OCI-LY7 (cell line): ENCODE measurements at regions not wholly inside any gene's neighbourhood (a gene's known extent, or its start where the extent isn't known, plus 50 kb on each side); places are given as distances from the start of the nearest gene placed in this dataset.

Experiments
- BruUV-seq: library from RNA; stranded (reverse); fragments of 400-500 nt; replicated peaks from 2 replicates; lab custom pipeline; 2021; lab: Mats Ljungman, UMichigan
- CTCF ChIA-PET: fragments of 300-600 bp; sonication (Branson Sonifier 250); formaldehyde crosslinking; loops from one replicate; lab custom pipeline; 2022; ENCODE audit warnings: antibody characterized with exemption; ENCODE audit not compliant: unreplicated experiment; lab: Charles Lee
- POLR2A ChIA-PET: fragments of 300-600 bp; sonication (Branson Sonifier 250); formaldehyde crosslinking; loops from one replicate; lab custom pipeline; 2022; ENCODE audit warnings: antibody characterized with exemption; lab: Charles Lee
- DNase-seq: peaks from one replicate; pipeline ENCODE4 v3.0.0-alpha.2; 2015; ENCODE audit warnings: low spot score
- H2AFZ ChIP-seq: fragments of 200-600 bp; sonication (generic), shearing (Covaris generic); 2 replicates; pipeline ENCODE4 v1.6.1; 2014; ENCODE audit warnings: mild to moderate bottlenecking, antibody characterized with exemption, low read length, moderate library complexity
- H3K27ac ChIP-seq: fragments of 200-600 bp; sonication (generic); 2 replicates; pipeline ENCODE4 v1.5.1; 2014; ENCODE audit warnings: mixed run types, low read depth, mild to moderate bottlenecking, moderate library complexity, low read length, inconsistent platforms; ENCODE audit not compliant: poor library complexity, severe bottlenecking
- H3K36me3 ChIP-seq: fragments of 200-600 bp; sonication (generic); 2 replicates; pipeline ENCODE4 v1.6.1; 2014; ENCODE audit warnings: mild to moderate bottlenecking, antibody characterized with exemption, low read length, moderate library complexity, mixed read lengths; ENCODE audit not compliant: insufficient read depth
- H3K4me1 ChIP-seq: fragments of 200-600 bp; sonication (generic); 2 replicates; pipeline ENCODE4 v1.5.1; 2014; ENCODE audit warnings: mild to moderate bottlenecking, low read length; ENCODE audit not compliant: insufficient read depth, poor library complexity, severe bottlenecking
- H3K4me2 ChIP-seq: fragments of 200-600 bp; sonication (generic); 2 replicates; pipeline ENCODE4 v1.6.1; 2014; ENCODE audit warnings: mild to moderate bottlenecking, low read length
- H3K4me3 ChIP-seq: fragments of 200-600 bp; sonication (generic); 2 replicates; pipeline ENCODE4 v1.5.1; 2014; ENCODE audit warnings: mild to moderate bottlenecking, low read depth, low read length; ENCODE audit not compliant: poor library complexity, severe bottlenecking
- H3K79me2 ChIP-seq: fragments of 200-600 bp; sonication (generic); 2 replicates; pipeline ENCODE4 v1.6.1; 2016; ENCODE audit warnings: low read depth, mild to moderate bottlenecking, low read length, moderate library complexity, mixed read lengths; ENCODE audit not compliant: insufficient read depth
- H3K9me2 ChIP-seq: fragments of 200-600 bp; sonication (generic); 2 replicates; pipeline ENCODE4 v1.6.1; 2016; ENCODE audit warnings: mild to moderate bottlenecking, low read length, mixed read lengths; ENCODE audit not compliant: insufficient read depth
- H3K9me3 ChIP-seq: fragments of 200-600 bp; sonication (generic); 2 replicates; pipeline ENCODE4 v1.6.1; 2014; ENCODE audit warnings: mild to moderate bottlenecking, mixed run types, low read length, mixed read lengths
- H4K20me1 ChIP-seq: fragments of 200-600 bp; sonication (generic); 2 replicates; pipeline ENCODE4 v1.6.1; 2014; ENCODE audit warnings: mild to moderate bottlenecking, antibody characterized with exemption, low read length, moderate library complexity, mixed read lengths; ENCODE audit not compliant: insufficient read depth
- EZH2phosphoT487 ChIP-seq: fragments of 200-600 bp; sonication (generic); IDR thresholded peaks from 2 replicates; pipeline ENCODE4 v1.6.1; 2018; ENCODE audit warnings: low read depth, borderline replicate concordance, mild to moderate bottlenecking, mixed run types, antibody characterized with exemption, low read length, moderate library complexity, mixed read lengths
- intact Hi-C: fragments of 100-400 bp; cut with micrococcal nuclease; formaldehyde crosslinking; loops from one replicate; pipeline ENCODE4 v1.10.0; 2022; ENCODE audit not compliant: unreplicated experiment
- TF ChIP-seq, protein P1 (sequence below): fragments of 200-600 bp; sonication (generic); conservative IDR thresholded peaks from 2 replicates; pipeline ENCODE4 v1.5.1; 2014; ENCODE audit warnings: mild to moderate bottlenecking, antibody characterized with exemption, low read length, moderate library complexity, mixed read lengths

DNA sequence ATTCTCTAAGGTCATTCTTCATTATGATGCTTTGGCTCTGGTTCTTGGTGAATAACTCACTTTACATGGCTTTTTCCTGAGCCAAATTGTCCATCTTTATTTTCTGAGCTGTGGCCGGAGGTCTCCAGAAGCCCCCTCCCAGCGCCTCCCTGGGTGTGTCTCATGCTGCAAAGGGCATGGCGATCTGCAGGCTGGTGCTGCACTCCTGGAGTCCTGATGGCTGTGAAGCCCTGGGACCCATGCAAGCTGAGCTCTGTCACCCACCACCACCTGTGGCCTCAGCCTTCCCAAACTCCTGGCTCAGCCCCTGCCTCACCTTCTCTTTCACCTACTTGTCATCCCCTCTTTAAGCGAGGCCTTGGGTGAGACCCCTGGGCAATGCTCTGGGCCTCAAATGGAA is 96.9 kb downstream of the CEBPB start:
- no TSS peak for BruUV-seq
- H3K27ac ChIP-seq = no peak overlapping the region
- H3K4me1 ChIP-seq = peaks cover 22% of the 10 kb centered on the region
- no peak overlapping the region for H2AFZ ChIP-seq
- ChIA-PET CTCF (no interaction called here), POLR2A (no interaction called here)
- H3K36me3 ChIP-seq = no peaks in the 10 kb centered on the region
- intact Hi-C loops = loop anchor here (5.0 kb wide), 1 partner anchor 95 kb away; the partner anchor contains the start of gene CEBPB
- H3K79me2 ChIP-seq = no peaks in the 10 kb centered on the region
- H3K4me3 ChIP-seq = no peak overlapping the region
- H3K9me3 ChIP-seq = no peaks in the 10 kb centered on the region
- no peak for DNase-seq
- H4K20me1 ChIP-seq = no peaks in the 10 kb centered on the region
- H3K4me2 ChIP-seq = no peak overlapping the region
- no peaks in the 10 kb centered on the region for H3K9me2 ChIP-seq
- TF ChIP-seq EZH2phosphoT487 = no peak
- TF ChIP-seq, protein P1, sequence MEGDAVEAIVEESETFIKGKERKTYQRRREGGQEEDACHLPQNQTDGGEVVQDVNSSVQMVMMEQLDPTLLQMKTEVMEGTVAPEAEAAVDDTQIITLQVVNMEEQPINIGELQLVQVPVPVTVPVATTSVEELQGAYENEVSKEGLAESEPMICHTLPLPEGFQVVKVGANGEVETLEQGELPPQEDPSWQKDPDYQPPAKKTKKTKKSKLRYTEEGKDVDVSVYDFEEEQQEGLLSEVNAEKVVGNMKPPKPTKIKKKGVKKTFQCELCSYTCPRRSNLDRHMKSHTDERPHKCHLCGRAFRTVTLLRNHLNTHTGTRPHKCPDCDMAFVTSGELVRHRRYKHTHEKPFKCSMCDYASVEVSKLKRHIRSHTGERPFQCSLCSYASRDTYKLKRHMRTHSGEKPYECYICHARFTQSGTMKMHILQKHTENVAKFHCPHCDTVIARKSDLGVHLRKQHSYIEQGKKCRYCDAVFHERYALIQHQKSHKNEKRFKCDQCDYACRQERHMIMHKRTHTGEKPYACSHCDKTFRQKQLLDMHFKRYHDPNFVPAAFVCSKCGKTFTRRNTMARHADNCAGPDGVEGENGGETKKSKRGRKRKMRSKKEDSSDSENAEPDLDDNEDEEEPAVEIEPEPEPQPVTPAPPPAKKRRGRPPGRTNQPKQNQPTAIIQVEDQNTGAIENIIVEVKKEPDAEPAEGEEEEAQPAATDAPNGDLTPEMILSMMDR = no peak

DNA sequence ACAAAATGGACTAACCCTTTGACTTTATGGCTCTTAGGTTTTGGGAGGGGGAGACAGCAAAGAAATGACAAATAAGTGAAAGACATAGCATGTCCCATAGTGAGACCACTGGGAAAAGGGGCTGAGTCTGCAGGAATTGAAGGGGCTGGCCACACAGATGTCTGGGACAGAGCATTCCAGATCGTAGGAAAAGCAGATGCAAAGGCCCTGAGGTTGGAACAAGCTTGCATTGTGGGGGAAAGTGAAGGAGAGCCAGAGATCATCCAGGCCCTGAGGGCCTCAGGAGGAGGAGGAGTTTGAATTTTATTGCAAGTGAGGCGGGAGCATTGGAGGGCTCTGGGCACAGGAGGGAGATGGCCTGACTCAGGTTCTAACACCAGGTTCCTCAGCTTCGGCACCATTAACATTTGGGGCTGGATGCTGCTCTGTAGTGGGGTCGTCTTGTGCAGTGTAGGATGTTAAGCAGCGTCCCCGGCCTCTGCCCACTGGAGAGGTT is 97.5 kb downstream of the CEBPB start:
- intact Hi-C loops = loop anchor here (5.0 kb wide), 1 partner anchor 96 kb away; the partner anchor contains the start of gene CEBPB

DNA sequence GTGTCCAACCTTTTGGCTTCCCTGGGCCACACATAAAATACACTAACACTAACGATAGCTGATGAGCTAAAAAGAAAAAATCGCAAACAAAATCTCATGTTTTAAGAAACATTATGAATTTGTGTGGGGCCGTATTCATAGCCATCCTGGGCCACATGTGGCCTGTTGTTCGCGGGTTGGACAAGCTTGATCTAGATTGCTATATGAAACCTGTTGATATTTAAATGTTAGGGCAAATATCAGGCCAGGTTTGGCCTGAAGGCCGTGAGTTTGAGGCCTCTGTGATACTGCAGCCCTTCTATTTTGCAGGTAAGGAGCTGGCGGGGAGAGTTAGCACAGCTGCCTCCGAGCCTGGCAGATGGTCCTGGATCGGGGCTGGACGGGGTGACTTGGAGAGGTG is 99.0 kb downstream of the CEBPB start:
- H3K4me2 ChIP-seq = no peak overlapping the region
- H3K36me3 ChIP-seq = no peaks in the 10 kb centered on the region
- H2AFZ ChIP-seq = no peak overlapping the region
- no peaks in the 10 kb centered on the region for H3K9me3 ChIP-seq
- ChIA-PET POLR2A (no interaction called here), CTCF (no interaction called here)
- no TSS peak for BruUV-seq
- DNase-seq = no peak
- intact Hi-C loops = loop anchor here (5.0 kb wide), 1 partner anchor 97 kb away; the partner anchor contains the start of gene CEBPB
- H3K4me1 ChIP-seq = peaks cover 22% of the 10 kb centered on the region
- no peaks in the 10 kb centered on the region for H3K79me2 ChIP-seq
- H3K9me2 ChIP-seq = no peaks in the 10 kb centered on the region
- H3K27ac ChIP-seq = no peak overlapping the region
- no peak overlapping the region for H3K4me3 ChIP-seq
- H4K20me1 ChIP-seq = no peaks in the 10 kb centered on the region
- TF ChIP-seq, protein P1 = no peak
- no peak for TF ChIP-seq EZH2phosphoT487

More for the DNA sequence above, 97.5 kb downstream of the CEBPB start:
- CTCF ChIA-PET = no interaction called here
- TF ChIP-seq, protein P1 = no peak
- no peak for TF ChIP-seq EZH2phosphoT487
- Histone ChIP-seq H3K27ac (no peak overlapping the region), H3K4me2 (no peak overlapping the region), H3K9me3 (no peaks in the 10 kb centered on the region), H3K36me3 (no peaks in the 10 kb centered on the region), H3K9me2 (no peaks in the 10 kb centered on the region), H2AFZ (no peak overlapping the region), H3K79me2 (no peaks in the 10 kb centered on the region), H4K20me1 (no peaks in the 10 kb centered on the region), H3K4me1 (peaks cover 22% of the 10 kb centered on the region), H3K4me3 (no peak overlapping the region)
- no peak for DNase-seq
- POLR2A ChIA-PET = no interaction called here
- BruUV-seq = no TSS peak
